Karpas-422 (cell line): ENCODE measurements at regions not wholly inside any gene's neighbourhood (a gene's known extent, or its start where the extent isn't known, plus 50 kb on each side); places are given as distances from the start of the nearest gene placed in this dataset.
"Not testable (repeated sequence)": the region's sequence is repeated elsewhere in the genome, so short reads cannot be mapped to it uniquely, and the experiment has no call there.

Experiments used
- DNase-seq: peaks from one replicate; pipeline ENCODE4 v3.0.0-alpha.2; 2015
- H2AFZ ChIP-seq: fragments of 200-600 bp; sonication (generic); 2 replicates; pipeline ENCODE4 v1.6.1; 2014; ENCODE audit warnings: antibody characterized with exemption, low read length, mixed read lengths
- H3K27ac ChIP-seq: fragments of 200-600 bp; sonication (generic); 2 replicates; pipeline ENCODE4 v1.5.1; 2014; ENCODE audit warnings: mild to moderate bottlenecking, low read length, moderate library complexity
- H3K27me3 ChIP-seq: fragments of 200-600 bp; sonication (generic); 2 replicates; pipeline ENCODE4 v1.6.1; 2014; ENCODE audit warnings: low read length, mixed read lengths
- H3K36me3 ChIP-seq: fragments of 200-600 bp; sonication (generic); 2 replicates; pipeline ENCODE4 v1.6.1; 2014; ENCODE audit warnings: low read length, mixed read lengths; ENCODE audit not compliant: insufficient read depth
- H3K4me1 ChIP-seq: fragments of 200-600 bp; sonication (generic); 2 replicates; pipeline ENCODE4 v1.6.1; 2014; ENCODE audit warnings: mild to moderate bottlenecking, low read length, mixed read lengths
- H3K4me2 ChIP-seq: fragments of 200-600 bp; sonication (generic); 2 replicates; pipeline ENCODE4 v1.6.1; 2014; ENCODE audit warnings: low read length, low read depth, mild to moderate bottlenecking; ENCODE audit not compliant: poor library complexity, severe bottlenecking
- H3K4me3 ChIP-seq: fragments of 200-600 bp; sonication (generic); 2 replicates; pipeline ENCODE4 v1.5.1; 2014; ENCODE audit warnings: mild to moderate bottlenecking, antibody characterized with exemption, low read length, mixed read lengths
- H3K79me2 ChIP-seq: fragments of 200-600 bp; sonication (generic); 2 replicates; pipeline ENCODE4 v1.6.1; 2014; ENCODE audit warnings: mild to moderate bottlenecking, low read length, mixed read lengths
- H3K9ac ChIP-seq: fragments of 200-600 bp; sonication (generic); 2 replicates; pipeline ENCODE4 v1.6.0; 2014; ENCODE audit warnings: low read length
- H3K9me2 ChIP-seq: fragments of 200-600 bp; sonication (generic), shearing (Covaris generic); replicated peaks from 2 replicates; pipeline ENCODE4 v1.6.0; 2014; ENCODE audit warnings: mild to moderate bottlenecking, low read length, moderate library complexity; ENCODE audit not compliant: insufficient read depth
- H3K9me3 ChIP-seq: fragments of 300-700, 200-600 bp; sonication (generic); 2 replicates; pipeline ENCODE4 v1.6.1; 2014; ENCODE audit warnings: low read length, mixed read lengths
- H4K20me1 ChIP-seq: fragments of 200-600 bp; sonication (generic); 2 replicates; pipeline ENCODE4 v1.6.1; 2014; ENCODE audit warnings: mild to moderate bottlenecking, antibody characterized with exemption, low read length, low read depth; ENCODE audit not compliant: insufficient read depth

- DNase-seq: no peak
- H3K9ac ChIP-seq: no peak overlapping the region
Observed at GRCh38 chr14:43141636-43142191, 1365.4 kb downstream of the FSCB start.

GRCh38 chr14:43140453-43140852 lies 1366.6 kb downstream of the FSCB start:
- no peaks in the 10 kb centered on the region for H3K9me2 ChIP-seq
- H3K9me3 ChIP-seq: peaks cover 4% of the 10 kb centered on the region
- no peaks in the 10 kb centered on the region for H3K79me2 ChIP-seq
- H4K20me1 ChIP-seq: no peaks in the 10 kb centered on the region
- H3K27me3 ChIP-seq: no peaks in the 10 kb centered on the region
- peaks cover 6% of the 10 kb centered on the region; the same call in 1 of the 2 replicates for H3K4me1 ChIP-seq
- no peak overlapping the region for H3K9ac ChIP-seq
- H3K36me3 ChIP-seq: no peaks in the 10 kb centered on the region
- no peak overlapping the region for H3K4me2 ChIP-seq
- peak overlapping the region; percentile 13; the same call in 1 of the 2 replicates for H2AFZ ChIP-seq
- H3K27ac ChIP-seq: no peak overlapping the region
- DNase-seq: no peak
- no peak overlapping the region for H3K4me3 ChIP-seq

More at GRCh38 chr14:43141636-43142191, 1365.4 kb downstream of the FSCB start:
- H4K20me1 ChIP-seq: no peaks in the 10 kb centered on the region
- peak overlapping the region; percentile 52 for H2AFZ ChIP-seq
- no peaks in the 10 kb centered on the region for H3K79me2 ChIP-seq
- no peak overlapping the region for H3K4me2 ChIP-seq
- no peaks in the 10 kb centered on the region for H3K27me3 ChIP-seq
- H3K36me3 ChIP-seq: no peaks in the 10 kb centered on the region
- H3K9me3 ChIP-seq: peaks cover 4% of the 10 kb centered on the region
- H3K4me1 ChIP-seq: peaks cover 6% of the 10 kb centered on the region; the same call in 1 of the 2 replicates
- H3K4me3 ChIP-seq: no peak overlapping the region
- H3K27ac ChIP-seq: no peak overlapping the region
- H3K9me2 ChIP-seq: no peaks in the 10 kb centered on the region

GRCh38 chr14:43135877-43136411 lies 1371.1 kb downstream of the FSCB start:
- H3K9me2 ChIP-seq: no peaks in the 10 kb centered on the region
- H3K79me2 ChIP-seq: no peaks in the 10 kb centered on the region
- DNase-seq: no peak
- no peak overlapping the region for H2AFZ ChIP-seq
- H3K4me1 ChIP-seq: no peaks in the 10 kb centered on the region
- no peaks in the 10 kb centered on the region for H3K27me3 ChIP-seq
- H3K4me3 ChIP-seq: no peak overlapping the region
- H4K20me1 ChIP-seq: no peaks in the 10 kb centered on the region
- H3K9ac ChIP-seq: no peak overlapping the region
- peaks cover 4% of the 10 kb centered on the region for H3K9me3 ChIP-seq
- H3K4me2 ChIP-seq: no peak overlapping the region
- H3K36me3 ChIP-seq: no peaks in the 10 kb centered on the region
- no peak overlapping the region for H3K27ac ChIP-seq

- no peaks in the 10 kb centered on the region for H3K27me3 ChIP-seq
Observed at GRCh38 chr14:43132441-43132840, 1374.6 kb downstream of the FSCB start.

GRCh38 chr14:43128429-43128828 lies 1378.7 kb downstream of the FSCB start:
- not testable (repeated sequence) for H3K36me3 ChIP-seq, H3K4me3 ChIP-seq, H3K9me3 ChIP-seq, H3K9me2 ChIP-seq, H3K9ac ChIP-seq, H3K79me2 ChIP-seq, H3K4me2 ChIP-seq, H2AFZ ChIP-seq, H3K4me1 ChIP-seq, H3K27me3 ChIP-seq, H3K27ac ChIP-seq, DNase-seq, H4K20me1 ChIP-seq

More at GRCh38 chr14:43132441-43132840, 1374.6 kb downstream of the FSCB start:
- no peaks in the 10 kb centered on the region for H3K79me2 ChIP-seq
- H3K4me1 ChIP-seq: no peaks in the 10 kb centered on the region
- no peak for DNase-seq
- H2AFZ ChIP-seq: peak overlapping the region; percentile 44; the same call in 1 of the 2 replicates
- no peak overlapping the region for H3K27ac ChIP-seq
- H3K9me2 ChIP-seq: no peaks in the 10 kb centered on the region
- no peaks in the 10 kb centered on the region for H3K36me3 ChIP-seq
- no peak overlapping the region for H3K9ac ChIP-seq
- H4K20me1 ChIP-seq: no peaks in the 10 kb centered on the region
- H3K9me3 ChIP-seq: peaks cover 10% of the 10 kb centered on the region
- H3K4me3 ChIP-seq: no peak overlapping the region
- H3K4me2 ChIP-seq: no peak overlapping the region

- H3K4me3 ChIP-seq, H3K9me2 ChIP-seq, H3K9ac ChIP-seq, H4K20me1 ChIP-seq, H3K4me2 ChIP-seq, H2AFZ ChIP-seq, H3K4me1 ChIP-seq, H3K27ac ChIP-seq, H3K36me3 ChIP-seq, H3K79me2 ChIP-seq, H3K27me3 ChIP-seq, DNase-seq, H3K9me3 ChIP-seq: not testable (repeated sequence)
Observed at GRCh38 chr14:43127874-43128273, 1379.2 kb downstream of the FSCB start.

- no peaks in the 10 kb centered on the region for H3K9me2 ChIP-seq
- H3K4me2 ChIP-seq: no peak overlapping the region
- no peak overlapping the region for H3K9ac ChIP-seq
- no peaks in the 10 kb centered on the region for H3K79me2 ChIP-seq
- H4K20me1 ChIP-seq: no peaks in the 10 kb centered on the region
- peaks cover 17% of the 10 kb centered on the region for H3K9me3 ChIP-seq
- peak overlapping the region; percentile 96; the same call in 1 of the 2 replicates for H2AFZ ChIP-seq
- peaks cover 4% of the 10 kb centered on the region; the same call in 1 of the 2 replicates for H3K4me1 ChIP-seq
- no peak overlapping the region for H3K27ac ChIP-seq
- H3K4me3 ChIP-seq: no peak overlapping the region
- no peaks in the 10 kb centered on the region for H3K27me3 ChIP-seq
- DNase-seq: no peak
- H3K36me3 ChIP-seq: no peaks in the 10 kb centered on the region
Observed at GRCh38 chr14:43123544-43123943, 1383.5 kb downstream of the FSCB start.

- H3K4me2 ChIP-seq: no peak overlapping the region
Observed at GRCh38 chr14:43119672-43120071, 1387.4 kb downstream of the FSCB start.

More at GRCh38 chr14:43119672-43120071, 1387.4 kb downstream of the FSCB start:
- Histone ChIP-seq H3K4me1 (peaks cover 4% of the 10 kb centered on the region; the same call in 1 of the 2 replicates), H3K9ac (no peak overlapping the region), H2AFZ (no peak overlapping the region), H3K4me3 (no peak overlapping the region), H3K9me2 (no peaks in the 10 kb centered on the region), H4K20me1 (no peaks in the 10 kb centered on the region), H3K27ac (no peak overlapping the region), H3K9me3 (peaks cover 27% of the 10 kb centered on the region), H3K79me2 (no peaks in the 10 kb centered on the region), H3K36me3 (no peaks in the 10 kb centered on the region), H3K27me3 (no peaks in the 10 kb centered on the region)
- DNase-seq: no peak
